ENCODE measurements at regions not wholly inside any gene's neighbourhood (a gene's known extent, or its start where the extent isn't known, plus 50 kb on each side); places are given as distances from the start of the nearest gene placed in this dataset.

DNA sequence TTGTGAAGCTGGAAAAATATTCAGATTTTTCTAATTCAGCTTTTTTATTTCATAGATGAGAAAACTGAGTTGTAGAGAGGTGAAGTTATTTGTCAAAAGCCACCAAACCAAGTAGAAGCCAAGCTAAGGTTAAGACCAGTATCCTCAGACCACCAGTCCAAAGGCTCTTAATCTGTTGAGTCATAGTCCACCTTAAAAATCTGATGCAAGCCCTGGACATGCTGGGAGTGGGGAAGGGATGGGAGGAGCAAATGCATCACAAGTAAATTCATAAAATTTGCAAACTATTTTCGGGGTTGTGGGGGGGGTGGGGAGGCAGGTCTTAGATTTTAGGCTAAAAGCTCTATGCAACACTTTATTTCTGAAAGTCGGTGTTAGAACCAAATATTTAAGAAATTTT, 307.7 kb upstream of the SEMA6D start:
- Histone ChIP-seq H3K27me3 (no peaks in the 10 kb centered on the region), H3K4me3 (replicated peaks in 1 of 3) (no peak overlapping the region), H3K27ac (peak overlapping the region in 1 of 3 donors; percentile 26), H3K9me3 (no peaks in the 10 kb centered on the region), H3K36me3 (no peaks in the 10 kb centered on the region), H3K4me1 (peaks cover 25% of the 10 kb centered on the region in 2 donors)
- DNase-seq = no peak
- WGBS, 2 donors = 90 to 95% methylated on average over 2 of the region's 2 CpGs
- TF ChIP-seq, protein P1, sequence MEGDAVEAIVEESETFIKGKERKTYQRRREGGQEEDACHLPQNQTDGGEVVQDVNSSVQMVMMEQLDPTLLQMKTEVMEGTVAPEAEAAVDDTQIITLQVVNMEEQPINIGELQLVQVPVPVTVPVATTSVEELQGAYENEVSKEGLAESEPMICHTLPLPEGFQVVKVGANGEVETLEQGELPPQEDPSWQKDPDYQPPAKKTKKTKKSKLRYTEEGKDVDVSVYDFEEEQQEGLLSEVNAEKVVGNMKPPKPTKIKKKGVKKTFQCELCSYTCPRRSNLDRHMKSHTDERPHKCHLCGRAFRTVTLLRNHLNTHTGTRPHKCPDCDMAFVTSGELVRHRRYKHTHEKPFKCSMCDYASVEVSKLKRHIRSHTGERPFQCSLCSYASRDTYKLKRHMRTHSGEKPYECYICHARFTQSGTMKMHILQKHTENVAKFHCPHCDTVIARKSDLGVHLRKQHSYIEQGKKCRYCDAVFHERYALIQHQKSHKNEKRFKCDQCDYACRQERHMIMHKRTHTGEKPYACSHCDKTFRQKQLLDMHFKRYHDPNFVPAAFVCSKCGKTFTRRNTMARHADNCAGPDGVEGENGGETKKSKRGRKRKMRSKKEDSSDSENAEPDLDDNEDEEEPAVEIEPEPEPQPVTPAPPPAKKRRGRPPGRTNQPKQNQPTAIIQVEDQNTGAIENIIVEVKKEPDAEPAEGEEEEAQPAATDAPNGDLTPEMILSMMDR (IDR thresholded peaks at IDR 0.05) = no peak
- no peak for TF ChIP-seq POLR2A (IDR thresholded peaks at IDR 0.05)
- intact Hi-C loops (cut with DNase I) = no loop called here

DNA sequence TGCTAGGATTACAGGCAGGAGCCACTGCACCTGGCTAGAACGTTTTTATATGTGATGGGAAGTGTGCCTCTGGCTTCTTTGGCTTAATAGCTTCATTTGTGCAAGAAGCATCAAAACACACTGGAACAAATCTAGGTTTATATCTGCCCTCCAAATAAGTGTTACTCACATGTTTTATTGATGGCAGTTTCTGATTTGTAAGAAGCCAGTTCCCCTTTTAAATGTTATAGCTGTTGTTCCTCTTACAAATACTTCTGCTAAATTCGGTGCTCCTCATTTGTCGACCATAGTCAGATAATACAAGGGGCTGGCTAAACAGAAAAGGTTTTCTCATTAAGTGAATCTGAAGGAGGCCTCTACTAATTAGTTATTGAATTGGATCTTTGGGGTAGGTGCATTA, 307.1 kb upstream of the SEMA6D start:
- 56 to 80% methylated on average over 3 of the region's 3 CpGs for WGBS, 2 donors
- H3K4me1 ChIP-seq = peaks cover 25% of the 10 kb centered on the region in 2 donors
- intact Hi-C loops (cut with DNase I) = no loop called here
- no peak for DNase-seq
- H3K36me3 ChIP-seq = no peaks in the 10 kb centered on the region
- no peaks in the 10 kb centered on the region for H3K9me3 ChIP-seq
- no peak overlapping the region for H3K4me3 ChIP-seq (replicated peaks in 1 of 3)
- no peak overlapping the region for H3K27ac ChIP-seq
- no peak for TF ChIP-seq POLR2A (IDR thresholded peaks at IDR 0.05)
- TF ChIP-seq, protein P1 (IDR thresholded peaks at IDR 0.05) = no peak
- no peaks in the 10 kb centered on the region for H3K27me3 ChIP-seq

DNA sequence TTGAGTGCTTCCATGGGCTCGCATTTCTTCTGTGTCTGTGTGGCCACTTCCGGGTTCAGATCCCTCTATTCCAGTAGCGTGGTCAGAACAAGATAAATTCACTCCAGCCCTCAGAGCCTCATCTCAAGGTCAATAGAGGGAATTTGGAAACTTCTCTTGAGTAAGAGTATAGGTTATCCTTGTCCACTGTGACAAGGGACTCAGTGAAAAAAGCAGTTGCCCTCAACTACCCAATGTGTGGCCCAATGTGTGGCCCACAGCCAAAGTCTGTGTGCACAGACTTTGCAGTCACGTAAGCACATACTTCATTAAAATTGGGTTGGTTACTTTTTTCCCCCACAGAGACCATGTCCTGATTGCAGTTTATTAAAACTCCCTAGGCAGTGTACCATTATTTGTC, 305.6 kb upstream of the SEMA6D start:
- no peaks in the 10 kb centered on the region for H3K27me3 ChIP-seq
- no peak overlapping the region for H3K4me3 ChIP-seq (replicated peaks in 1 of 3)
- H3K36me3 ChIP-seq = no peaks in the 10 kb centered on the region
- 84 to 87% methylated on average over 4 of the region's 4 CpGs for WGBS, 2 donors
- H3K27ac ChIP-seq = no peak overlapping the region
- intact Hi-C loops (cut with DNase I) = no loop called here
- H3K4me1 ChIP-seq = peaks cover 25% of the 10 kb centered on the region in 2 donors
- no peak for TF ChIP-seq POLR2A (IDR thresholded peaks at IDR 0.05)
- TF ChIP-seq, protein P1 (IDR thresholded peaks at IDR 0.05) = no peak
- H3K9me3 ChIP-seq = no peaks in the 10 kb centered on the region
- no peak for DNase-seq

DNA sequence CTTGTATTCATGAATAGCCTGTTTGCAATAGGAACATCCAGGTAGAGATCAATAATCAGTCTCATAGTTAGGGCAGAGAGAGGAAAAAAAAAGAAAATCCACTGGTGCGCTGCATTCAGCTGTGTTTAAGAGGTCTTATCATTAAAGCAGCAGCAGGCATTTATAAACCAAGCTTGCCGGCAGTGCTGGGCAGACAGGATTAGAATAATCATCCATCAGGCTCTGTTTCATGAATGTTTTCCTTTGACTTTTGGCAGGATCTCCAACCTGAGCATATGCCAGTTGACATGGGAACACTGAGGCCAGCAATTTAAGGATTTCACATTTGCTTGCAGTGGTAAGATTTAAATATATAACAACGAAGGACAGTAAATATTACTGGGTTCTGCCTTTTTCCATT, 305.2 kb upstream of the SEMA6D start:
- Histone ChIP-seq H3K36me3 (no peaks in the 10 kb centered on the region), H3K9me3 (no peaks in the 10 kb centered on the region), H3K4me1 (peaks cover 25% of the 10 kb centered on the region in 2 donors), H3K27me3 (no peaks in the 10 kb centered on the region), H3K27ac (no peak overlapping the region), H3K4me3 (replicated peaks in 1 of 3) (no peak overlapping the region)
- DNase-seq = no peak
- intact Hi-C loops (cut with DNase I) = no loop called here
- TF ChIP-seq, protein P1 (IDR thresholded peaks at IDR 0.05) = no peak
- TF ChIP-seq POLR2A (IDR thresholded peaks at IDR 0.05) = no peak
- 35 to 44% methylated on average over 3 of the region's 3 CpGs for WGBS, 2 donors

DNA sequence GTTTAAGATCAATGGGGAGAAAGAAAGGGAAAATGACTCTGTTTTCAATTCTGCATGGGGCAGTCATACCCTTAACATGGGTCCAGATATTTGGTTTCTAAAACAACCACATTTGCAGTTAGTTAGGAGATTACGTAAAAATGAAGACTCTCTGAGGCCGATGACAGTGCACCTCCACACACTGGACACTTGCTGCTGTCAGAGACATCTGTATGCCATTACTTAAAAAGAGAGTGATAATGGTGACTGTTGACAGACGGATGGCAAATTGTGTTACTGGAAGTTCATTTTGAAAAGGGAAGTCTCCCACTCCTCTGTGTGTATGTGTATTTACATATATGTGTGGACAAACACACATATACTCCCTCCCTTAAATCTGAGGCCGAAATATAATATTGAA, 304.5 kb upstream of the SEMA6D start:
- no peaks in the 10 kb centered on the region for H3K9me3 ChIP-seq
- peaks cover 25% of the 10 kb centered on the region in 2 donors for H3K4me1 ChIP-seq
- no peaks in the 10 kb centered on the region for H3K36me3 ChIP-seq
- TF ChIP-seq POLR2A (IDR thresholded peaks at IDR 0.05) = no peak
- TF ChIP-seq, protein P1 (IDR thresholded peaks at IDR 0.05) = no peak
- no peak overlapping the region for H3K27ac ChIP-seq
- intact Hi-C loops (cut with DNase I) = no loop called here
- DNase-seq = no peak
- 96% methylated on average over 4 of the region's 4 CpGs for WGBS, 2 donors
- no peaks in the 10 kb centered on the region for H3K27me3 ChIP-seq
- H3K4me3 ChIP-seq (replicated peaks in 1 of 3) = no peak overlapping the region

Data from thyroid gland (tissue), 4 donors.